Transverse colon (tissue), 4 donors: ENCODE measurements at regions not wholly inside any gene's neighbourhood (a gene's known extent, or its start where the extent isn't known, plus 50 kb on each side); places are given as distances from the start of the nearest gene placed in this dataset.

Experiments
- DNase-seq: peaks from one replicate; pipeline ENCODE4 v3.0.0-alpha.2; 2019
- H3K27ac ChIP-seq, 4 donors: fragments of 200-600 bp; sonication (generic); 2 replicates each; pipeline ENCODE4 v1.5.1; 2016 to 2018; ENCODE audit warnings: inconsistent platforms in 4 of 4
- H3K27me3 ChIP-seq: fragments of 200-600 bp; sonication (generic); 2 replicates; pipeline ENCODE4 v1.5.1; 2017; ENCODE audit warnings: inconsistent platforms
- H3K36me3 ChIP-seq, 4 donors: fragments of 200-600 bp; sonication (generic); 2 replicates each; pipeline ENCODE4 v1.5.1; 2017 to 2019; ENCODE audit warnings: inconsistent platforms in 4 of 4
- H3K4me1 ChIP-seq, 4 donors: fragments of 200-600 bp; sonication (generic); 2 replicates each; pipeline ENCODE4 v1.5.1; 2017 to 2020; ENCODE audit warnings: inconsistent platforms in 4 of 4
- H3K4me3 ChIP-seq, 4 donors: fragments of 200-600 bp; sonication (generic); 1 replicate in 1 of 4; 2 replicates in 3 of 4; pipeline versions ENCODE4 v1.5.1 to v1.6.1; 2017 to 2019; ENCODE audit warnings: inconsistent platforms in 4 of 4
- H3K9me3 ChIP-seq, 2 donors: fragments of 200-600 bp; sonication (generic); 2 replicates each; pipeline ENCODE4 v1.5.1; 2017 to 2019; ENCODE audit warnings: inconsistent platforms in 2 of 2
- CTCF ChIP-seq, 5 experiments: fragments of 200-600 bp in 3 of 5; fragments of 450-650 bp in 2 of 5; sonication (generic) in 3 of 5; IDR thresholded peaks; 1 replicate in 2 of 5; 2 replicates in 3 of 5; pipeline ENCODE4 v1.5.1; 2016 to 2017; ENCODE audit warnings: antibody characterized with exemption in 5 of 5, inconsistent platforms in 3 of 5, mild to moderate bottlenecking in 2 of 5, moderate library complexity in 1 of 5
- EP300 ChIP-seq: sonication (generic); formaldehyde crosslinking; IDR thresholded peaks from one replicate; pipeline ENCODE4 v1.6.1; 2017; ENCODE audit warnings: antibody characterized with exemption, low read depth
- POLR2A ChIP-seq: fragments of 450-650 bp; IDR thresholded peaks from one replicate; pipeline ENCODE4 v1.6.1; 2016; ENCODE audit warnings: antibody characterized with exemption, mild to moderate bottlenecking, moderate library complexity
- POLR2AphosphoS5 ChIP-seq, 3 donors: sonication (generic); formaldehyde crosslinking; IDR thresholded peaks; one replicate each; pipeline ENCODE4 v1.6.1; 2016; ENCODE audit warnings: antibody characterized with exemption in 3 of 3
- WGBS, 2 donors: methylation state at CpG; one replicate each; pipeline ENCODE4 v1.1.5; 2018; ENCODE audit warnings: low coverage in 1 of 2; 5-methylcytosine and 5-hydroxymethylcytosine counted together
- in situ Hi-C, 4 donors: fragments of 200-750 bp; cut with MboI; loops; one replicate each; pipeline versions ENCODE4 v1.15.0 to v1.15.1; 2017; ENCODE audit warnings: low sequenced_read_pairs in 3 of 4, low pct_ligation_motif_present in 1 of 4, low pct_unique_long_range_greater_than_20kb in 1 of 4
- intact Hi-C: fragments of 100-400 bp; cut with DNase I; formaldehyde crosslinking; loops from one replicate; pipeline ENCODE4 v1.15.1; 2023; ENCODE audit warnings: low total_unique reads

- Histone ChIP-seq H3K4me3 (no peak overlapping the region), H3K27ac (no peak overlapping the region), H3K27me3 (no peaks in the 10 kb centered on the region), H3K9me3 (no peaks in the 10 kb centered on the region), H3K4me1 (no peaks in the 10 kb centered on the region), H3K36me3 (no peaks in the 10 kb centered on the region)
- intact Hi-C loops (no loop called here), in situ Hi-C loops (no loop called here)
- no peak for DNase-seq
- 90 to 100% methylated on average over 1 to 2 of the region's 2 CpGs for WGBS, 2 donors
- no peak for TF ChIP-seq EP300
- no peak for TF ChIP-seq CTCF (IDR thresholded peaks at IDR 0.05)
- no peak for TF ChIP-seq POLR2AphosphoS5 (IDR thresholded peaks at IDR 0.05)
- TF ChIP-seq POLR2A, result no peak
Measured at GRCh38 chr6:145283856-145284255, 451.5 kb downstream of the EPM2A start.

- intact Hi-C loops (no loop called here), in situ Hi-C loops (no loop called here)
- Histone ChIP-seq H3K4me1 (no peaks in the 10 kb centered on the region), H3K4me3 (no peak overlapping the region), H3K36me3 (no peaks in the 10 kb centered on the region), H3K9me3 (no peaks in the 10 kb centered on the region), H3K27me3 (no peaks in the 10 kb centered on the region), H3K27ac (no peak overlapping the region)
- DNase-seq, result no peak
- TF ChIP-seq EP300 (no peak), CTCF (IDR thresholded peaks at IDR 0.05) (no peak), POLR2A (no peak), POLR2AphosphoS5 (IDR thresholded peaks at IDR 0.05) (no peak)
- 55 to 75% methylated on average over 1 of the region's 1 CpG for WGBS, 2 donors
Measured at GRCh38 chr6:145286916-145287315, 448.4 kb downstream of the EPM2A start.

- WGBS, 2 donors, result 91 to 100% methylated on average over 3 of the region's 3 CpGs
- Histone ChIP-seq H3K9me3 (no peaks in the 10 kb centered on the region), H3K27ac (no peak overlapping the region), H3K4me1 (no peaks in the 10 kb centered on the region), H3K27me3 (no peaks in the 10 kb centered on the region), H3K4me3 (no peak overlapping the region), H3K36me3 (no peaks in the 10 kb centered on the region)
- TF ChIP-seq EP300 (no peak), POLR2A (no peak), CTCF (IDR thresholded peaks at IDR 0.05) (no peak), POLR2AphosphoS5 (IDR thresholded peaks at IDR 0.05) (no peak)
- intact Hi-C loops, result no loop called here
- in situ Hi-C loops, result no loop called here
- no peak for DNase-seq
Measured at GRCh38 chr6:145289573-145289972, 445.7 kb downstream of the EPM2A start.

- no peaks in the 10 kb centered on the region for H3K4me1 ChIP-seq
- 90% methylated on average over 2 of the region's 2 CpGs for WGBS, 2 donors
- intact Hi-C loops (no loop called here), in situ Hi-C loops (no loop called here)
- no peaks in the 10 kb centered on the region for H3K36me3 ChIP-seq
- no peak for TF ChIP-seq POLR2A
- TF ChIP-seq CTCF (IDR thresholded peaks at IDR 0.05), result no peak
- no peak for TF ChIP-seq EP300
- TF ChIP-seq POLR2AphosphoS5 (IDR thresholded peaks at IDR 0.05), result no peak
- H3K27me3 ChIP-seq, result no peaks in the 10 kb centered on the region
- no peak overlapping the region for H3K27ac ChIP-seq
- H3K4me3 ChIP-seq, result no peak overlapping the region
- no peak for DNase-seq
- H3K9me3 ChIP-seq, result no peaks in the 10 kb centered on the region
Measured at GRCh38 chr6:145290122-145290521, 445.2 kb downstream of the EPM2A start.
